Bone marrow (tissue), 2 donors: ENCODE measurements at regions not wholly inside any gene's neighbourhood (a gene's known extent, or its start where the extent isn't known, plus 50 kb on each side); places are given as distances from the start of the nearest gene placed in this dataset.
"Not testable (repeated sequence)": the region's sequence is repeated elsewhere in the genome, so short reads cannot be mapped to it uniquely, and the experiment has no call there.

Source experiments
- DNase-seq, 2 donors: peaks; one replicate each; lab custom pipeline; 2025; lab: John Stamatoyannopoulos, UW

DNA sequence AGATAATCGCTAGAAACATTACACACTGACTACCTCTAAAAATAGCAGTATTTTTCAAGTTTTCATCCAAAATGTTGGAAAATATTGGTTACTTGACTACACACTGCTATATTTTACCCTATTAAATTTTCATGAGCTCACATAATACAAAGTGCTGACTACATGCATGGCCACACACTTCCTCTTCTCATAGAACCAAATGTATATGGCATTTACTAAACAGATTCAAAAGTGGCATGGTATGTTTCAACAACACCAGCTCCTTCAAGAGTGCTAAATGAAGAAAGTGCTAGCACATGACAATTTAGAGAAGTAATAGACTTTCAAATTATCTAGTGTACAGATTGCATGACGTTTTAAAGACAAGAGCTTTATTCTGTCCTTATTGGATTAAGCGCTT, 780.4 kb upstream of the SLITRK6 start:
- DNase-seq, result no peak

DNA sequence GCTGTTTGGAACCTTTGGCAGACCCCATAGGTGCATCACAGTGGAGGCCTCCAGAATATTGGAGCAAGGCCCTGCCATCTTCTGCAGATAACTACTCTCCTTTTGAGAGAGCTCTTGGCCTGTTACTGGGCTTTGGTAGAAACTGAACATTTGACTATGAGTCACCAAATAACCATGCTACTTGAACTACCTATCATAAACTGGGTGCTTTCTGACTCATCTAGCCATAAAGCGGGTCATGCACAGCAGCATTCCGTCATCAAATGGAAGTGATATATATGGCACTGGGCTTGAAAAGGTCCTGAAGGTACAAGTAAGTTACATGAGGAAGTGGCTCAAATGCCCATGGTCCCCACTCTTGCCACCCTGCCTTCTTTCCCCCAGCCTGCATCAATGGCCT, 782.5 kb upstream of the SLITRK6 start:
- no peak for DNase-seq

DNA sequence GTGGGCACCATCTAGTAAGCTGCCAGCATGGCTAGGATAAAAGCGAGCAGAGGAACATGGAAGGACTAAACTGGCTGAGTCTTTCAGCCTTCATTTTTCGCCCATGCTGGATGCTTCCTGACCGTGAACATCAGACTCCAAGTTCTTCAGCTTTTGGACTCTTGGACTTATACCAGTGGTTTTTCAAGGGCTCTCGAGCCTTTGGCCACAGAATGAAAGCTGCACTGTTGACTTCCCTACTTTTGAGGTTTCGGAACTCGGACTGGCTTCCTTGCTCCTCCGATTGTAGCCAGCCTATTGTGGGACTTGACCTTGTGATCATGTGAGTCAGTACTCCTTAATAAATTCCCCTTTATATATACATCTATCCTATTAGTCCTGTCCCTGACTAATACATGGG, 785.1 kb upstream of the SLITRK6 start:
- DNase-seq, result no peak

DNA sequence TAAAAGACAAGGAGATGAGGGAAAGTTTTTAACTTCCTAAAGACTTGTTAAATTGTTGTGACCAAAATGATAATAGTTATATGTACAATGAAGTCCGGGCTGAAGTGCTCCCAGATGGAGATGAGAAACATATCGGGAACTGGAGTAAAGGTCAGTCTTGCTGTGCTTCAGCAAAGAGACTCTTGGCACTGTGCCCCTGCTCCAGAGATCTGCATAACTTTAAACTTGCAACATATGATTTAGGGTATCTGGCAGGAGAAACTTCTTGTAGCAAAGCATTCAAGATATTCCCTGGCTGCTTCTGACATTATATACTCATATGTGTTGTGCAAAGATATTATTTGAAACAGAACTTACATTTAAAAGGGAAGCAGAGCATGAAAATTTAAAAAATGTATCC, 786.6 kb upstream of the SLITRK6 start:
- no peak for DNase-seq

DNA sequence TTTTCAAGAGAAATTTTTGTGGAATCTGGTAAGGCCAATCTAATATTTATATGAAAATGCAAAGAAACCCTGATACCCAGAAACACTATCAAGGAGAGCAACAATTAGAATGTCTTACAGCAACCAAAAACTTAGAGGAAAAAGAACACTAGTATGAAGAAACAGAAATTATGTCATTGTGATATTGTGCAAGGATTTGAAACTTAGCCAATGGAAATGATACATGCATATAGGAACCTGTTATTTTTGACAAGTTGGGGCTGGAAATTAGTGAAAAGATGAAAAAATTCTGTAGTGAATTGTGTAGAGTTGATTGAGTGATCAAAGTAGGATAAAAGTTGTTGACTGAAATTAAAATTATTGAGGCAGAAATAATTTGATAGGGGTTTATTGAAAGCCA, 792.6 kb upstream of the SLITRK6 start:
- DNase-seq, result no peak

DNA sequence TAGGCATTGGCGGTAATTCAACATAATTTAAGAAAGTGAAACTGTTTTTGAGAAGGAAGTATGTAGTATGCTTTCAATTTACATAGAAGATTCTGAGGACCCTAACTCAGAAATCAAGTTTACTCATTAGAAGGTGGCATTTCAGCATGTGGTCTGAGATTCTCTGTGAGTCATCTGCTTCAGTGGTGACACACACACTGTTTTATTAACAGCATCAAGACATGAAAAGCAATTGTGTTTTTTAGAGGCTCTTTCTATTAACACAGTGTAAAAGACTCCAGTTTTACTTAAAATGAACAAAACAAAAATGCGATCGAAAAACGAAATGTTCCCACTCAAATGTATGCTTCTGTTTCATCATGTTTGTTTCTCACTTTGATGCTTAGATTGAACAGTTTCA, 802.1 kb upstream of the SLITRK6 start:
- no peak for DNase-seq

DNA sequence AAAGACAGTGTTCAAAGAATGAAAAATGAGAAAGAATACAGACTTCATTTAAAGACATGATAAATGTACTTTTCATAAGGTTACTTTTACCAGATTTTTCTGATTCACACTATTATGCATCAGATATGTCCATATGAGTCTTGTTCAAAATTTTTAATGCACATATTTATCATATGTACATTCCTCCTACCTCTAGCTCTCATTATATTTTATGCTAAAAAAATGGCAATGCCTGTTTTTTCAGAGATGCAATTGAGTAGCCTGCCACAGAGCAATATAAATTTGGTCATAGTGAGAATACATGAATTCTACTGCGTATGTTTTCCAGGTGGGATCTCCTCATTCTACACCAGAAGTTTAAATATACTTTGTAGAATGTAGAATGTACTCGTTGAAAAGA, 807.0 kb upstream of the SLITRK6 start:
- DNase-seq, result no peak

DNA sequence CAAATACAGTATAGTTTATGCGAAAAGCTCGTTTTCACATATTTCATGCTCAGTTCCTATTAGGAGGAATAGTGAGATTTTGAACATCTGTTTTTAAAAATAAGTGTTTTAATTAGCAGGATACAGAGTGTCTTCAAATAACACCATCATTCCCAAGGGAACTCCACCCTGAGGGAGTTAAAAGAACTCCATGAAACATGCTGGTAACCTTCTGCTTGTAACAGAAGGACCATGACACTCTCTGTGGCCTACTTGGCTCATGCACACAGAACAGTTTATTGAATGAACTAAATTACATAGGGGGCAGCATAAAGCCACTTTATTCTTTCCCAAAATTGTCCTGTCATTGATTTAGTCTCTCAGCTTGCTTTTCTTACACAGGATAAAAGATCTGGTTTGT, 809.5 kb upstream of the SLITRK6 start:
- DNase-seq, result no peak

DNA sequence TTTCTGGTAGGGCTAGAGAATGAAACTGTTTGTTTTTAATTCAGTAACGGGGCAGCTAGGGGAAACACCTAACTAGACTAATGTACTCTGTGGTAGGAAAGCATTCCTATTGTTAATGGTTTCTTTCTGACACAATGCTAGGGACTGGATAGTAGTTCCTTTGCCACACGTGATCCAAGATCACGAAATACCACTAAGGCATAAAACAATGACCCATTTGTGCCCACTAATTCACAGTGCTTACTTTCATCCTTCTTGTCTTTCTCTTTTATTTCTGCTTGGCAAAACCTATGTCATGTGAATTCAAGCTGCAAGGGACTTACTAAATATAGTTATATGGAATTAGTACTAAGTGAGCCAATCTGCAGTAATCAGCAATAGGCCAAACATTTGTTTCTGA, 834.1 kb upstream of the SLITRK6 start:
- no peak for DNase-seq

DNA sequence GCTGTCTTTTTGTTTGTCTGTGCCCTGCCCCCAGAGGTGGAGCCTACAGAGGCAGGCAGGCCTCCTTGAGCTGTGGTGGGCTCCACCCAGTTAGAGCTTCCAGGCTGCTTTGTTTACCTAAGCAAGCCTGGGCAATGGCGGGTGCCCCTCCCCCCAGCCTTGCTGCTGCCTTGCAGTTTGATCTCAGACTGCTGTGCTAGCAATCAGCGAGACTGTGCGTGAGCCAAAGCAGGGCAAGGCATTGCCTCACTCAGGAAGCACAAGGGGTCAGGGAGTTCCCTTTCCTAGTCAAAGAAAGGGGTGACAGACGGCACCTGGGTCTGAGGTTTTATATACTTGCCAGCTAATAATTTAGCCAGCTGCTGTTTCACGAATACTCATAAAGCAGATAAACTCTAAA, 852.0 kb upstream of the SLITRK6 start:
- not testable (repeated sequence) for DNase-seq

DNA sequence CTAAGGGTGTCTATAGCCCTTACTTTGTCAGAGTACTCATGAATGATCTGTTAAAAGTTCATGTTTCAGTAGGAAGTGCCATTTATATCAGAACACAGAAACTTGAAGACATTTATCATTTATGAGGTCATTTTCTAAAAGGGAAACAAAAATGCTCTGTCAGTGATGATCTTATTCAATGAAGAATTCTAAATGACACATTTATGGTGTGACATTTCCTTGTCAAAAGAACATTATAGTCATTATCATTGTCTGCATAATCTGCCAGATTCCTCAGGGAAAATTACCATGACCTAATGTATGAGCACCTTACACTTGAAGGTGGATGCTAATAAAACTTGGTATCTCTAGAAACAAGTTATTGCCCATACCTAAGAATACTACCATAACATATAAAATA, 853.8 kb upstream of the SLITRK6 start:
- no peak for DNase-seq

DNA sequence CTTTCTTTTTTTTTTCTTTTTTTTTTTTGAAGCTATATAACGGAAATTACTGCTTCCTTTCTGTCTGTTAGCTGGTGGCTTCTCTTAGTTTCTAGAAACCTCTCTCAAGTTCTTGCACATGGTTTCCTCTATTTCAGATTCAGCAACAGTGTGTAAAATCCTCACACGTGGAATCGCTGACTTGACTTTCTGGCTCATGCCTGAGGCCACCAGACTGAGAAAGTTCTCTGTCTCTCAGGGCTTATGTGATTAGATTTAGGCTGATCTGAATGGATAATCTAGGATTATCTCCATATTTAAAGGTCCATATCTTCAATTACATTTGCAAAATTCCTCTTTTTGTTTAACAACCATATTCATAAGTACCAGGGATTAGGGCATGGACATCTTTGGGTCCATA, 856.3 kb upstream of the SLITRK6 start:
- no peak for DNase-seq

DNA sequence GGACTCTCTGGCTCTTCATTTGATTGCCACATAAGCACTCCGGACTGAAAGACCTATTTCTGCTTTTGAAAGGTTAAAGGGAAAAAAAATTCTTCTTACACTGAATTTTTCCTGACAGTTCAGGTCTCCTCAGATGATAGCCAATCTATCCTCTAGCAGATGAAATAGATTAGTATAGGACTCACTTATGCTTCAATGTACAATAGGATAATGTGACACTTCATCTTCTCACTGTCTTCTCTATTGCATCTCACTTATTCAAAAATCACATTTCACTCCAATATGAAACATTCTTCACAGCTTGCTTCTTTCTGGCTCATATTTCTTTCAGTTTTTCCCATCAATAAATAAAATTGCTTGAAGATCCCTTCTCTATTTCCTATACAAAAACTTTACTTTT, 860.9 kb upstream of the SLITRK6 start:
- no peak for DNase-seq

DNA sequence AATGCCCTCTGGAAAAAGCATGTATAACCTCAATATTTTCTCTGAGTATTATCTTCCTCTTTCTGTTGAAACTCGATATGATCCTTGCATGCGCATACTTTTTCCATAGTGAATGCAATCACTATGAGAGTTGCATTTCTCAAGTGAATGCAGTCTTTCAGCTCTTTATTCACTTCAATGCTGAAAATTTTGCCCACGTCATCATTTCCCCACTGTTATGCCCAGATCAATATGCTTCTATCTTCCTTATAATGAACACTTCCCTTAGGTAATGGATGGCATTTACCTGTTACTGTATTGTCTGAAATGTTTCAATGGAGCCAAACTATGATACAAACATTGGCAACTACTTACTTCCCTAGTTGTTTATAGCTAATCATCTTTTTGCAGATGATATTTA, 866.6 kb upstream of the SLITRK6 start:
- DNase-seq, result no peak

DNA sequence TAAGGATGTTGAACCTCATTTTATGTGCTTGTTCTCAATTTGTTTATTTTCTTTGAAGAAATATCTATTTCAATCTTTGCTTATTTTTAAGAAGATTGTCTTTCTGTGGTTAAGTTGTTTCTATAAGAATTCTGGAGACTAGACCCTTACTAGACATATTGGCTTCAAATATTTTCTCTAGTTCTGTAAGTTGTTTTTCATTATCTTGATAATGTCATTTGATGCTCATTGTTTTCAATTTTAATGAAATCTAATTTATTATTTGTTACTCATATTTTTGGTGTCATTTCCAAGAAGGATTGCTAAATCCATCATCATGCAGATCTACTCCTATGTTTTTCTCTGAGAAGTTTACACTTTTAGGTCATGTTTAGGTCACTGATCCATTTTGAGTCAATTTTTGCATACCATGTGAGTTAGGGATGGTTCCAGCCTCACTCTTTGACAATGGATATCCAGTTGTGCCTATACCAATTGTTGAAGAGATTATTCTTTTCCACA, 874.8 kb upstream of the SLITRK6 start:
- DNase-seq, result no peak

DNA sequence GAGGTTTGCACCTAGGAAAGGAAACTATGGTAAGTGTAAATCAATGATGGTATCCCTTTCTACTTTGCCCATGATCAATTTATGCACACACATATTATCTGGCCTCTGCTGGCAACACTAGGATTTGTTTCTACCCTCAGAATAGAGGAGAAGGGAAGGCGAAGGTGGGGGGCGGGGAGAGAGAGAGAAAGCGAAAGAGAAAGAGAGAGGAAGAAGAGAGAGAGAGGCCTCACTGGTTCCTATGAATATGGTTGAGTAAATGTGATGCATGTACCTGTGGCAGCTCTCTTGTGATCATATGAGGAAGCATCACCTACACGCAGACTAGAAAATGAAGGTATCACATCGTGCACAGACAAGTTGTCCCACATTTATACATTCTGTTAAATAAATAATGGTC, 882.0 kb upstream of the SLITRK6 start:
- DNase-seq, result no peak

DNA sequence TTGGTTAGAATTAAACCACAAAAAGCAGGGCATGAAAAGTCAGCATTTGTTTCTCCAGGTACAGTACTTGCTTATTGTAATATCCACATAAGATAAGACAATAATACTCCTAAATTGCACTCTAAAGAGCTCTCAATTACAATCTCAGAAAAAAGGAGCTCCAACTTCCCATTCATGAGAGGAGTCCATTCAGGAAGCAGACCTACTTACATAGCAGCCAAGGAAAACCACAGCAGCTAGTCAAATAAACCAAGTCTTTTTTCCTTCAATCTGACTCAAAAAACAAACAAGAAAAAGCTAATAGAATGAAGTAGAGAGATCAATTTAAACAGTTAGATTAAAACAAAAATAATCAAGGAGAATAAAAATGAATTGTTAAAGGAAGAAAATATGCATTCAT, 885.2 kb upstream of the SLITRK6 start:
- no peak for DNase-seq

DNA sequence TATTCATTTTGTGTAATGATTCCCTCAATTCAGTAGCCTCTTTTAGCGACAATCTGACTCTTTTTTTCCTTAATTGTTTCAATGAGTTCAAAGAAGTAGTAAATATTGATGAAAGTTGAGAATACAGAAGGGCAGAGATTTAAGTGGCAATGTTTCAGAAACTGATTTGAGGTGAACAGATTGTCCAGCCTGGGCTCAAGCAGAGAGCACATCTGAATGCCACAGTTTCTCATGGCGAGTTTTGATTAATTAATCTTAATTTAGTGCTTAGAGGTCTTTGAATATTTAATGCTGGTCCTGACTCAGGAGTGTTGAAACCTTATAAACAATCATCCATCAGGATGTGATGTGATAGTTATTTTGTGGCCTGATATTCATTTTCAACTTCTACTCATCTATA, 890.7 kb upstream of the SLITRK6 start:
- no peak for DNase-seq

DNA sequence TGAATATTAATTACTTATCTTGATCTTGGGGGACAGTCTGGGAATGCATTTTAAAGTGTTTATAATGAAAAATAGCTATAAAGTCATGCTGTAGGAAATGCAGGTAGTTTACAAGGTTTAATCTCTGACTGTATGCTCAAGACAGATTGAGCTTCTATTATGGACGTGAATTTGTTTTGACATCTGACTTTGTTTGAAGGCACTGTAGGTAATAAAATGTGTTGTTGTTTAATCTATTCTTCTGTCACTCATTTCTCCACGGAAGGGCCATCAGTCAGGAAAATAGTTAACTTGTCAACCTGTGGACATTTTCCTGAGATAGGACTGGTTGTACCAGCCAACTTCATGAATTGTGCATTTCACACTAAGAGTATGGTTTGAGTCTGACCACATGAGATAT, 893.1 kb upstream of the SLITRK6 start:
- no peak for DNase-seq

DNA sequence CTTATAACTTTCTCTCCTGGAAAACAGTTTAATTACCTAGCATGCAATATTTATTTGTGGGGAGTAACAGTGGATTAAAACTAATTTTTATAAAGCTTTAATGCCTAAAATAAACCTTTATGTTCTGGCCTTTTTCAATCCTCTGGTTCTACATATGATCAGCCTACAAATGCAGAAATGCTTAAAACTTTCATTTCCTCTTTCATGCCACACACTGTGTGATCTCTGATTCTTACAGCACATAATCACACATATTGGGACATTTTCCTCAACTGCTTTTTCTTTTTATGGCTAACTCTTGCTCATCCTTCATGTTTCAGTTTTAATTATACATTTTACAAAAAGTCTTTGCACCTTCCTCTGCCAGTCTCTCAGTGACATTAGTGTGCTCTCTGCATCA, 910.8 kb upstream of the SLITRK6 start:
- no peak for DNase-seq

DNA sequence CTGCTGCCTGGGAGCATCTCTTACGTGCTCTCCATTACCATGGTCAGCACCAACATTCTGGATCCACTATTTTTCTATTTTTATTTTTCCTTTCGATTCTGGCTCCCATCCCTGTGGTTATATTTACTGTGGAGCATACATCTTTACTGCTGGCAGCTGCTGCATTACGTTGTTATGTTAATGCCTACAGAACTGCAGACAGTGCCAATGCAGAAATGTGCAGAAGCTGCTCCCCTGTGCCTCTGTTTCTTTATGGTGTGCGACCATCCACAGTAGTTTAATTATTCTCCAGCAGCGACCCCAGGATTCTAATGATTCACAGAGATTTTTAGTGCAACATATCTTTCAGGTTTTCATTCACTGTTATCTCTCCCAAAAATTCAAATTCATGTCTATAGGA, 911.7 kb upstream of the SLITRK6 start:
- DNase-seq, result no peak

DNA sequence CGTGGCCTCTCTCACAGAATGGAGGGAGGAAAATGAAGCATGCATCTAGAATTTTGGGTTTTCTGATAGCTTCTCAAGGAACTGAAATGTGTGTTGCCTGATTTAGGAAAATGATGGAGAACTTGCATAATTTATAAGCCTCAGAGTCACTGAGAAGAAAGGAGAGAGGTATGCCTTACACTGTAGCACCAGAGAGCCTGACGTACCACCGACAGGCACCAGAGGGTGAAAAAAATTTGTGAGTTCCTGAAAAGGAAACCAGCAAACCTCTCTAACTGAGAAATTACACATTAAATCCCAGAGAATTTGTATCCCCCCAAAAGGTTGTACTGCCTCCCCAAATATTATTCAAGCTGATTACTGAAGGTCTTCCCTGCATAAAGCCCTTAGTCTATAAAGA, 915.3 kb upstream of the SLITRK6 start:
- no peak for DNase-seq

DNA sequence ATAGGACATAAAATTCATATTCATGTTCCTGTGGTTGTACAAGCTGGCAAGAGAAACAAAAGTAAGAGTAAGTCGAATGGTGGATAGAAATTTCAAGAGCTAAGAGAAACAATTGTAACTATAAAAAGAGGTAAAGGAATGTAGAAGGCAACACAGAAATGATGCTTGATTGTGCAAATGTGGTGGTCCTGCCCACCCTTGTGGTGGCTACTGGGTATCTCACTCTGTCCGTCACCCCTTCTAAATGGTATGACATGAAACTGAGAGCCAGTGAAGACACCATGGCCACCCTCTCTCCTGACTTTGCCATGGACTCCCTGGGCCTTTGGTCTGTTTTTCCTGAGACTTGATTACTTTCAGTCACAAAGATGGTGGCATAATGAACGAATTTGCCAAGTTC, 925.9 kb upstream of the SLITRK6 start:
- no peak for DNase-seq

DNA sequence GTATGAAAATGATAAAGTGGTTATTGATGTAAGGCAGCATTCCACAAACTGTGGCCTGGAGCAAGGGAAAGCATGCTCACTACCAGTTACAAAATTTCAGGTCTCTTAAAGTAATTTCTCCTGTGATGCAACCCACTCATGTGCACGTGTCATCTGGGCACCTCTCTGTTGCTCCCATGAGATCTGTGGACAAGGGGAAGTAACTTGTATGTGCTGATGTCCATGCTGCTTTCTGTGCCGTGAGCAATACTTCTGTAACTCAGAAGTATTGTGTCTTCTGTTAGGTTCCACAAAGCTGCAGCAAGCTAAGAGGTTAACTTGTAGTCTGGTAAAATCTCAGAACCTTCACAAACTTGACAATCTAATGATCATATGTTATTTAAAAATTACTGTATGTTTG, 930.0 kb upstream of the SLITRK6 start:
- no peak for DNase-seq

DNA sequence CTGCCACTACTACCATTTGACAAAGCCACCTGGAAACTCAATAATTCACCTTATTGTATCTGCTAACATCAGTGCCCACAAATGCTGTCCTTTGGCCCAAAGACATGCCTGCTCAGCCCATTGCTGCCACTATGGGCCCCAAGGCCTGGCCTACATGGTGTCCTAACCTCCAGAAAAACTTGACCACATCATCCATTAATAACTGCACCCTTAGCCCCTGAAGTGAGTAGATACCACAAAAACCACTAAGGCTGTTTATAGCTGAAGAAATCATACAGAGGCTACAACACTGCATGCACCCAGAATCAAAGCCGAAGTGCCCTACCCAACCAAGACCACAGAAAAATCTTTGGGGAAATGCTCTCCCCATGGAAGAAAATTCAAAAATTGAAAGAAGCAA, 932.8 kb upstream of the SLITRK6 start:
- no peak for DNase-seq
